ENCODE measurements at regions not wholly inside any gene's neighbourhood (a gene's known extent, or its start where the extent isn't known, plus 50 kb on each side); places are given as distances from the start of the nearest gene placed in this dataset.

DNA sequence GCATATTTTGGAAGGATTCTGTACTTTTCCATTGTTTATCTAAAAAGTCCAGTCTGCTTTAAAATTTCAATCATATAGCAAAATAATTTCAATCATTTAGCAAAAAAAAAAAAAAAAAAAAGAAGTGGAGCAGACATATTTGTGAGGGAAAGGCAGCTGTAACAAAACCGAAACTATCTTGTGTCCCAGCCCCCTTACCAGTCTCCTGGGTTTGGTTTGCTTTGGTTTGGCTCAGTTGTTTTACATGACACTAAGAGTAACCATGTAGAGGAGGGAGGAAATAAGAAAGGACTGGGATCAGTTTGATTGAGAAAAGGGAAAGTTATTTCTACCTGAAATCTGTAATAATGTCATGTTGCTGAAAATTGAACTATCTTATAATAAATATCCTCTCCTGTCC is 158.8 kb upstream of the GADL1 start:
- TF ChIP-seq, protein P1, sequence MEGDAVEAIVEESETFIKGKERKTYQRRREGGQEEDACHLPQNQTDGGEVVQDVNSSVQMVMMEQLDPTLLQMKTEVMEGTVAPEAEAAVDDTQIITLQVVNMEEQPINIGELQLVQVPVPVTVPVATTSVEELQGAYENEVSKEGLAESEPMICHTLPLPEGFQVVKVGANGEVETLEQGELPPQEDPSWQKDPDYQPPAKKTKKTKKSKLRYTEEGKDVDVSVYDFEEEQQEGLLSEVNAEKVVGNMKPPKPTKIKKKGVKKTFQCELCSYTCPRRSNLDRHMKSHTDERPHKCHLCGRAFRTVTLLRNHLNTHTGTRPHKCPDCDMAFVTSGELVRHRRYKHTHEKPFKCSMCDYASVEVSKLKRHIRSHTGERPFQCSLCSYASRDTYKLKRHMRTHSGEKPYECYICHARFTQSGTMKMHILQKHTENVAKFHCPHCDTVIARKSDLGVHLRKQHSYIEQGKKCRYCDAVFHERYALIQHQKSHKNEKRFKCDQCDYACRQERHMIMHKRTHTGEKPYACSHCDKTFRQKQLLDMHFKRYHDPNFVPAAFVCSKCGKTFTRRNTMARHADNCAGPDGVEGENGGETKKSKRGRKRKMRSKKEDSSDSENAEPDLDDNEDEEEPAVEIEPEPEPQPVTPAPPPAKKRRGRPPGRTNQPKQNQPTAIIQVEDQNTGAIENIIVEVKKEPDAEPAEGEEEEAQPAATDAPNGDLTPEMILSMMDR (IDR thresholded peaks at IDR 0.05) = no peak
- TF ChIP-seq EZH2phosphoT487 (IDR thresholded peaks at IDR 0.05) (no peak), EZH2 (IDR thresholded peaks at IDR 0.05) (no peak)

Data from neural progenitor cell (in vitro differentiated cells).